ENCODE measurements at regions not wholly inside any gene's neighbourhood (a gene's known extent, or its start where the extent isn't known, plus 50 kb on each side); places are given as distances from the start of the nearest gene placed in this dataset.
A peak's percentile ranks its signal among the peaks of the same experiment; 100 is the strongest.

DNA sequence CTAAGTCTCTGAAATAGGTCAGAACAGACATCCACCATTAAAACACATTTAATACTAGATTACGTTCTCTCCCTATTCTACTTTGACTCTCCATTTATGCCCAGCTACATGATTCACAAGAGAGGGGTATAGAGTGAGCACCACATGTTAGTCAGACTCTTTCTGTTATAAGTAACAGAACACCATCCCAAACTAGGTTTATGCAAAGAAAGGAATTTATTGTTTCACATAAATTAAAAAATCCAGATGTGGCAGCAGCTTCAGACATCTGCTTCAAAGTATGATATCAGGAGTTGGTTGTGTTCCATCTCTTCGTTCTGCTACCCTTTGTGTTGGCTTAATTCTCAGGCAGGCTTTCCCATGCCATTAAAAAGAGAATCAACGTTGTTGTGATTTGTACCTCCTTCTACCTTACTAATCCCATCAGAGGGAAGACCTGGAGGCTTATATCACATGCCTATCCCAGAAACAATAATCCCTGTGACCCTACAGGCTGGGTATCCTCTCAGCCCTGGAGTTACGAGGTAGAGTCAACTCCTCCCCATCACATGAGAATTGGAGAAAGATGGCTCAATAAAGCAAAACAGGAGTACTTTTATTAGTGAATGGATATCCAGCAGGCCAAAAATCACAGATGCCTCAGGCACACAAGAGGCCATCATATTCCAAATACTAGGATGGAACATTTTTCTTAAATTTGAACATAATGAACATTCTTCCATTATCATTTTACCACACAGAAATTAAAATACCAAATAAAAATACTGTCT, 163.2 kb downstream of the SLC7A11 start:
- DNase-seq, result no peak

DNA sequence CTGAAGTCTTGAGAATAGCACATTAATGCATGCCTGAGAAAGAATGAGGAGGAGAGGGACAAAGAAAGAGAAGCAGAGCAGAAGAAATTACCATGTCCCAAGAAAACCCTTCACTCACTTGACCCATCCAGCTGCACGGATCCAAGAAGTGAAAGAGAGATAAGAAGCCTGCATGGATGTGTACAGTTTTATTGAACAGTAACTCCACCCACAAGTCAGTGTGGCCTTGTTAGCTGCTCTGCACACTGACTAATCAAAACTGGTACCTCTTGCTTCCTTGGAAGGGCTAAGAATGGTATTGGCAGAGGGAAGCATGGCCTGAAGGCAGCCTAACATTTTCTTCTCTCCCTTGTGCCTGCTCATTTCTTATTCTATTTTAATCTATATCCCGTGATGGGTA, 163.9 kb downstream of the SLC7A11 start:
- DNase-seq, result no peak

DNA sequence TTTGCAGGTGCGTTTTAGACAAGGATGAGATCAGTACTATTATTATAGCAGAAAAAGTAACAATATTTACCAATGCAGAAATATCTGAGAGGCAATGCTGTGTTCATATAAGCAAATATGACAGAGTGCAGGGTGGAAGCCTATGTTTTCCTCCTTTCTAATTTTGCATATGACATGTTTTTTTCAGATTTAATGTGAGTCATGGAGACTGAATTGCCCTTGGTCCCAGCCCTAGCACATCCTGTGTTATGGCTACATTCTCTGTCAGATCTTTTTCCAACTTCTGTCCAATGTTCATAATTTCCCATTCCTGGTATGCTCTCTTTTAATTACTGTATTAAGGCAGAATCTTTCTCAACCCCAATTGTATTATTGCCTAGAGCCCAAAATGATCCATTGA, 165.6 kb downstream of the SLC7A11 start:
- no peak for DNase-seq

DNA sequence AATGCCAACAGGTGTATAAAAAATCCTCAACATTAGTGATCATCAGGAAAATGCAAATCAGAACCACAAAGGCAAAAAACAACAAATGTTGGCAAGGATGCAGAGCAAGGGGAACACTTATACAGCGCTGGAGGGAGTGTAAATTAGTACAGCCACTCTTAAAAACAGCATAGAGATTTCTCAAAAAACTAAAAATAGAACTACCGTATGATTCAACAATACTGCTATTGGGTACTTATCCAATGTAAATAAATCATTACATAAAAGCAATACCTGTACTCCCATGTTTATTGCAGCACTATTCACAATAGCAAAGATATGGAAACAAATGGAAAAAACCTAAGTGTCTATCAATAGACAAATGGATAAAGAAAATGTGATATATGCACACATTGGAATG, 171.3 kb downstream of the SLC7A11 start:
- DNase-seq, result no peak

DNA sequence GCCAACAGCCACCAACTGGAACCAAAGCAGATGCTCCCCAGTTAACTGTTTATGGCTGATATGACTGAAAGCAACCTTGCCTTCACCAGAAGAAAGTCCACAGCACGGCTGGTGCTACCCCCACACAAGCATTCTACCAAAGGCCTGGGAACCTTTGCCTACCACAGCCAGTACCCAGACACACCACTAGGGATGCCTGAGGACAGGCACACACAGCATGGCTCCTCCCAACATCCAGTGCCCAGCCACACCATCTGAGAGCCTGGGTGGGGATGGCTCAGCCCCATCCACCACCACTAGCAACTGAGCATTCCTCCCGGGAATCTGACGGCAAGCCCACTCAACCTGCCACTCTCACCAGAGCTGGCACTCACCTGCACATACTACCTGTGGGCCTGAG, 178.6 kb downstream of the SLC7A11 start:
- DNase-seq, result no peak

DNA sequence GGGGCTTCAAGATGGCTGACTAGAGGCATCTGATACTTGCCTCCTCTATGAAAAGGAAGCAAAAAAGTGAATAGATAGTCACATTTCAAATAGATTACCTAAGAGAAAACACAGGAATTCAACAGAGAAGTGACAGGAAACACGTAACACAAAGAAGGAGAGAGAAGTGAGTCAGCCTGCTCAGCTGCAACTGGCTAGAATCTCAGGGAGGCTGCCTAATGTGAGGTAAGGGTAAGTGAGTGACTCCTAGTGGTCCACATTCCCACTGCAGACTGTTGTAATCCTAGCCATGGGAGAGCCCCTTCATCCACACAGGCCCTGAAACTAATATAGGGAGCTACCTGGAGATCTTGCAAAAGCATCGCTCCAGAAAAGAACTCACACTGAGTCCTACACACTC, 179.2 kb downstream of the SLC7A11 start:
- DNase-seq, result no peak

DNA sequence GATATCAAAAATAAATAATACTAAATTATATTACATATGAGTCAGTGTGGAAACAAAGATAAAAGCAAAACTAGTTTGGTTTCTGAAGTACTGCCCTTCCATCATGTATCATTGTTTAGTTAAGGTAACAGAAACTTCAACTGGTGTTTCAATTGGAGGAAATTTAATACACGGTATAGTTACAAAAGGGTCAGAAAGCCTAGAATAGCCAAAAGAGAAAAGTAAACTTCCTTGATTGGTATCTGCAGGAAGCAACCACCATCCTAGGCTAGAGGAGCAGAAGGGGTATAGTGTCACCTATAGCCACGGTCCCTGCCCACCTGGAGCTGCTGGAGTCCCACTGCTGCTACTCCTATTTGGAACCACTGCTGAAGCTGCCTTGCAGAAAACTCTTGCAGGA, 185.6 kb downstream of the SLC7A11 start:
- DNase-seq, result no peak

DNA sequence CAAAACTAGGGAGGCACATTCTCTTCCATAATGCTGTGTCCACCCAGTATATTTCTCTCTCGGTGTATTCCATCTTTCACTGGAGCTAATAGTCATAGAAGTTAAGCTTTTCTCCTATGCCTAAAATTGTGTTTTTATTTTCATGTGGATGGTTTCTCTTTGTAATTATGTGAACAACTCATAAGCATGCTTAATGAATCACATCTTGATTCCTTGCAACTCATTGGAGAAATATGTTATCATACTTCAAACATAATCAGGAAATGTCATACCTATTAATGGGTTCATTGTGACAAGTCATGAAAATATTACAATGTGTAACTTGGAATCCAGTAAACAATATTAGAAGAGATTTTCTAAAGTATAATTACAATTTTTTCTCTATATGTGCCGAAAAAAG, 186.3 kb downstream of the SLC7A11 start:
- DNase-seq, result no peak

DNA sequence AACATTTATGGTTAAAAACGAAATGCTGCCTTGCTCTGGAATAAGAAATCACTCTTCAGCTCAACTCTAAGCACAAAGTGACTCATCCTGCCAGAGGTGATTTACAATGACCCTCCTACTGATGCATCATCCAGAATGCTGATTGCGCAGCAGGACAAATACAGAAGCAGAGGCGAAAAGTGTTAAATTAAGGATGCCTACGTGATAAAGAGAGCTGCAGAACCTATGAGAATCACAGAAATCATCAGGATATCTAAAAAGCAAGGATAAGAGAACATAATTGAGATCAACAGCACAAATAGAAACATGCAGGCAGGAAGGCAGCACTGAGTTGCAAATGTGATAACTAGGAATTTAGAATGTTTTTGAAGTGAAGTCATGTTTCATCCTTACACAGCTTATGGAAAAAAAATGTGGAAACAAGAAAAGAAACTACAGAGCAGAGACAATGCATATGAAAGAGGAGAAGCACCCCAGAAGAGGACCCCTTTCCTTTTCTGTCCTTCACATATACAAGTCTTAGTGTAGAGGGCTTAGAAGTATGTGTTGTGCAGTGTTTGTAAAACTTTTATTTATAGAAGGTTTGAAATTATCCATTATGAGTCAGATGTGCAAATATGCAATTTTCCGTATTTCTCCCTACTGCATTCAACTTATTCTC, 188.4 kb downstream of the SLC7A11 start:
- DNase-seq, result peak; percentile 52

DNA sequence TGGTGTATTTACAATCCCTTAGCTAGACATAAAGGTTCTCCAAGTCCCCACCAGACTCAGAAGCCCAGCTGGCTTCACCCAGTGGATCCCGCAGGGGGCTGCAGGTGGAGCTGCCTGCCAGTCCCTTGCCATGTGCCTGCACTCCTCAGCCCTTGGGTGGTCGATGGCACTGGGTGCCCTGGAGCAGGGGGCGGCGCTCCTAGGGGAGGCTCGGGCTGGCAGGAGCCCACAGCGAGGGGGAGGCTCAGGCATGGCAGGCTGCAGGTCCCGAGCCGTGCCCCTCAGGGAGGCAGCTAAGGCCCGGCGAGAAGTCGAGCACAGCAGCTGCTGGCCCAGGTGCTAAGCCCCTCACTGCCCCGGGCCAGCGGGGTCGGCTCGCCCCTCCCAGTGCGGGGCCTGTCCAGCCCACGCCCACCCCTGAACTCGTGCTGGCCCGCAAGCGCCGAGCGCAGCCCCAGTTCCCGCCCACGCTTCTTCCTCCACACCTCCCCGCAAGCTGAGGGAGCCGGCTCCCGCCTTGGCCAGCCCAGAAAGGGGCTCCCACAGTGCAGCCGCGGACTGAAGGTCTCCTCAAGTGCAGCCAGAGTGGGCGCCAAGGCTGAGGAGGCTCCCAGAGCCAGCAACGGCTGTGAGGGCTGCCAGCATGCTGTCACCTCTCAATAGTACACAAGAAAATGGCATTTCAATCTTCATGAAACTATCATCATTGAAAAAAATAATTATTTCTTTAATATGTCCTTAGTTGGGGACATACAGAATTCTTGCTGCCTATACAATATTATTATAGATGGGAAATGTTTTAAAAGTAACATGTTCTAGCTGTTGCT, 189.1 kb downstream of the SLC7A11 start:
- DNase-seq, result no peak

DNA sequence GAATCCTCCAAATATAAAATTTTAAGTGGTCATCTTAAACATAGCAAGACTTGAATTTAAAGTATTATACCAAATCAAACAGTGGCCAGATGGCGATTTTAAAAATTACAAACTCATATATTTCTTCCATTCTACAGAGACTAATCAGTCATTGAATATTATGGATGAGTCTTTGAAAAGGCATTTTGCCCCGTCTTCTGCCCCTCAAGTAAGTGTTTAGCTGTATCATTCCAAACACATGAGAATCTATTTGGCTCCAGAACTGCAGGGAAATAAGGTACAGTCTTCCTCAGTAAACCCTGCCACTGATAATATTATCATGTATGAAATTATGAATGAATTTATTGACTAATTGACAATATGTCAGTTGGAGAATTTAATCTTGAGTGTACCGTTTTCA, 191.0 kb downstream of the SLC7A11 start:
- DNase-seq, result no peak

DNA sequence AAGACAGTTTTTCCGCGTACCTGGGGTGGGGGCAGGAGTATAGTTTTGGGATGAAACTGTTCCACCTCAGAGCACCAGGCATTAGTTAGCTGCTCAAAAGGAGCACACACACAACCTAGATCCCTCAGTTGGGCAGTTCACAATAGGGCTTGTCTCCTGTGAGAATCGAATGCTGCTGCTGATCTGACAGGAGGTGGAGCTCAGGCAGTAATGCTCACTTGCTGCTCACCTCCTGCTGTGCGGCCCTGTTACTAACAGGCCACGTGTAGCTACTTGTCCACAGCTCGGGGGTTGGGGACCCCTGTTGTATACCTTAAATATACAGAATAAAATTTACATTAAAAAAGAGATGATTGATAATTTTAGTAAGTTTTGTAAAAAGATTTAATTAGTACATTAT, 191.5 kb downstream of the SLC7A11 start:
- DNase-seq, result no peak

DNA sequence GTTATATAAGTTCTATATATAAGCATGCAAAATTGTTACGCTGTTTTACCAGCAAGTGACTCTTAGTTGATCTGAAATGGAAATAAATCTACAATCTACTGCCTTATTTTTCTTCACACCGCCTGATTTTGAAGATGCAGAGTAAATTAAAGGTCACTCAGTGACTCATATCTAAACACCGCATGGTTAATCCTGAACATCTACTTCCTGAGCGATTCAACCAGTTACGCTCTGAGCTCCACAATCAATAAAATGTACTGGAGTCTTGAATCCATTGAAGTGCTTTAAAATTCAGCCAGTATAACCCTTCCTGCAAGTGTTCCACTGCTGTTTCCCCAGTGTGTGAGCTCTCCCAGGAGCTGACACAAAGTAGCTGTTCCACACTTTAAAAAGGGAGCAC, 192.8 kb downstream of the SLC7A11 start:
- DNase-seq, result no peak

DNA sequence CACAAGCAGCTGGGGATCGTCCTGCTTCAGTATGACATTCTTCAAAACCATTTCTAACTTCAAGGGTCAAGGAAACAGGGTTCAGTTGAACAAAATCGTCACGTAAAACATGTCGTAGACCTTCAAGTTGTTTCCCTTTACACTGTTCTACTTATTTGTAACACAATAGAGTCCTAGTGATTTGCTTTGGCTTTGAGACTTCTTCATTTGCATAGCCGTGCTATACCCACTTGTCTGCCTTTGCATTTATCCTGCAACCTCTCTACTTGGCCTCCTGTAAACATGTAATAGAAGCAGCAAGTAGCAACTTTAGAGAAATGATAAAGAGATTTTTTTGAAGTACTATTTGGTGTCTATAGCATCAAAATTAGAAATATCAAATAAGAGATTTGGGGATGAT, 194.9 kb downstream of the SLC7A11 start:
- DNase-seq, result no peak

DNA sequence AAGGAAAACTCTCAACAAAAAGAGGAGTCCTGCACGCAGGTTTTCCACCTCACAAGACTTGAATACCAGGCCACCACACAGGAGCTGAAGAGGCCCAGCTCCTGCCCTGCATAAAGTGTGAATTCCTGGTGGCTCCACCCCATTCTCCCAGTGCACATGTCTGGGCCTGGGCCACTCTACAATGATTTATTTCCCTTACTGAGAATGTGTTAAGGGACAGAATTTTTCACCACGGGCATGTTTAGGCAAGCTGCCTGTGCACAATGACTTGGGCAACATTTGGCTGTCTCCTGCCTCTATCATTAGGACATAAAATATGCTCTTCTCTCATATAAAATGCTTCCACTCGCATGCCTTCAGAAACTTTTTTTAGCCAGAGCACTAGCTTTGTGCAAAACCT, 197.1 kb downstream of the SLC7A11 start:
- no peak for DNase-seq

DNA sequence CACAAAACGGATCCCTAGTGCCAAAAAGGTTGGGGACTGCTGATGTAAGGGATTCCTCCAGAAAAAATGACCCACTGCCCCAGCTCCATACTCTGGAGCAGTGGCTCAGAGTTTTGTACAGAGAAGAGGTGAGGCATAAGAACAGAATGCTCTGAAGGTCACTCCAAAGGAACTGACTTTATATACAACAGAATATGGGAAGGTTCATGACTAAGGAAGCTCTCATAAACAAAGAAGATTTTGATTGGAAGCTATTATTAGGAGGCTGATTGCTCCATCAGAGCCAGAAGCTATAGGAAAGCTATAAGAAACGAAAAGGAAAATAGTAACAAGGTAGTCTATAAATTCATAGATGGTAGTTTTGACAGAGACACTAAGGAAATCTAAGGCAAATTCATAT, 203.1 kb downstream of the SLC7A11 start:
- DNase-seq, result no peak

DNA sequence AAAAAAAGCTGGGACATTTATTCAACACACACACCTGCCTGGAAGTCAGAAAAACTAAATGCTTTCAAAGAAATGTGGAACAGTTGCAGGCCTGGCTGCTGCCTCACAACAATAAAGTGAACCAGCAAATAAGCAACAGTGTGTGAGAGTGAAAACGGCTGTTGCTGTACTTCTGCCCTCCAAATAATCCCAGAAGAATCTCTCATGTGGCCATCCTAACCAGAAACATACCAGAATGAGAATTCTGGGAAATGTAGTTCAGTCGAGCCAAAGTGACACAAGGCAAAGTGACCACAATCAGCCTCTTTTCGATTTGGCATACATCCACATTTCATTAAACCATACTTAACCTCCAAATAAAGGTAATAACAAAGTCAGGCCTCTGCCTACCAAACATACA, 204.5 kb downstream of the SLC7A11 start:
- DNase-seq, result no peak

DNA sequence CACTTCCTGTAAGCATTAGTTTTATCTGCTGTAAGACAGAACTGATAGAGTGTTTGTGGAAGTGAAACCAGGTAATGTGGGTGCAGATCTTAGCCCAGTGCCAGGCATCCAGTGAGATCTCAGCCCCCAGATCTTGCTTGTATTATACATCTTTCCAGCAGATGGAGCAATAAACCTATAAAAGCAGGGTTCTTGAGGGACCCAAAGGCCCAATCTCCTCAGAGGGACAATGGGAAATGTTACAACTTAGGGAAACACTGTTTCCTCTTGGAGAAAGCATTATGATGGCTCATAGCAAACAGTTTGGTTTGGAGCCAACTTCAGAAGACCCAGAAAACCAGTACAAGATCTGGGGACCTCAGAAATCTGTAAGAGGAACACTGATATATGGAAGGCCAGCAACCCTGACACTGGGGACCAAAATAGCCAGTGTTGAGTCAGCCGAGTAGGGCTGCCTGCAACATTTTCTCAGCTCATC, 206.3 kb downstream of the SLC7A11 start:
- peak; percentile 59 for DNase-seq

DNA sequence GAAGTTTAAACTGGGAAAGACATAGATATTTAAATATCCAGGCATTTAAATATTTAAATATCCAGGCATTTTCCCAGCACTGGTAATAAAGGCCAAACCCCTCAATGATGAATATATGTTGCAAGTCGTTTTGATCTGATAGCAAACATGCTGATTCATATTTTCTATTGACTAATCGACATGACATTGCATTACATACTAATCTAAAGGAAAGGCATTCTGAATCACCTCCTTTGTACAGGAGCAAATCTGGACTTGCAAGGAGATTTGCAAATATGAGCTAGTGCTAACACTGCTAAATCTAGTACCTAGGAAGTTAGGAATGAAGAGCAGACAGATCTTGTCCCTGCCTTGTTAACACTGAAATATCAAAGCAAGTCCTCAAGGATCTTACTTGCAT, 207.3 kb downstream of the SLC7A11 start:
- no peak for DNase-seq

DNA sequence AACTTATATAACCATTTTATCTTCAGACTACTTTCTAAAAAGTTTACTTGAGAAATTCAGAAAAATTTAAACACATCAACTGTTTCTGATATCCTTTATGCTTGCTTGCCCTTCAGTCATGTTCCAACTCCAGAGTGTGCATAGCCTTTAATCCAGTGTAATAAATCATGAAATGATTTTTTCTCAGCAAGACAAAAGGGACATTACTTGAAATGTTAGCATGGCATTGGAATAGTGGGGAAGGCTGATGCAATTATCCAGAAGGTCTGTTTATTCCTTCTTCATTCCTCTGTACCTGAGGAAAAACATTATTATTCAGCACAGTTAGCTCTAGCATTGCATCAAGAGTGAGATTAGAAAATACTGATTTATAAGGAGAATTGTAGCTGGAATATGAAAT, 209.9 kb downstream of the SLC7A11 start:
- no peak for DNase-seq

DNA sequence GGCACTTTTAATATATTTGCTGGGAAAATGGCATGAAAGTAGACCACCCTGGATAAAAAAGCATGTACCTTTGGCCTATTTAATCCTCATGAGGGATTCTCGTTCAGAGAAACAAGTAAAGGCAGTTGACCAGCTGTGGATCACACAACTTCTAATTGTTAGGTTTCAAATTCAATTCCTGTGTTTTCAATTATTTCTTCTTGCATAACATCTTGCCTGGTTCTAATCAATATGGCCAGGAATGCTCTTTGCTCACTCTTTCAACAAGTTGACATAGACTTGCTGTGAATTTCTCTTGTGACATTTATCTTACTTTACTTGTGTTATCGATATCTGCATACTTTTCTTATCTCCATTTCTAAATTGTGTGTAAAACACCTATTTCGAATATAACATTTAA, 211.8 kb downstream of the SLC7A11 start:
- DNase-seq, result no peak

DNA sequence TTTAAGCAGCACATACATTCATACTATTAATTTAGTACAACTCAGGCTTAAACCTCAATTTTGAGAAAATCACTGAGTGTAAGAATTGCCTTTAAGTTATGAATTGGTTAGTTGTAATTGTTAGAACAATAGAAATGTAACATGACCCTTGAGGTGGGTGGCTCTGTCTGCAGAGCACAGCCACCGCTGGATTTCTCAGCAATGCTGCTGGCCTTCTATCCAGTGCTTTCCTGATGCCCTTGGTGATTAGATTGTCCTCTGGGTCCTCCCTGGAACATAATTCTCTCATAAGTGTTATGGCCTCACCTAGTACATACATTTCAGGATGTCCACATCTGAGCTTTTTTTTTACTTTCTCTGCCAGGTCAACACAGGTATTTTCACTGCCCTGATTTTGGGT, 213.2 kb downstream of the SLC7A11 start:
- no peak for DNase-seq

DNA sequence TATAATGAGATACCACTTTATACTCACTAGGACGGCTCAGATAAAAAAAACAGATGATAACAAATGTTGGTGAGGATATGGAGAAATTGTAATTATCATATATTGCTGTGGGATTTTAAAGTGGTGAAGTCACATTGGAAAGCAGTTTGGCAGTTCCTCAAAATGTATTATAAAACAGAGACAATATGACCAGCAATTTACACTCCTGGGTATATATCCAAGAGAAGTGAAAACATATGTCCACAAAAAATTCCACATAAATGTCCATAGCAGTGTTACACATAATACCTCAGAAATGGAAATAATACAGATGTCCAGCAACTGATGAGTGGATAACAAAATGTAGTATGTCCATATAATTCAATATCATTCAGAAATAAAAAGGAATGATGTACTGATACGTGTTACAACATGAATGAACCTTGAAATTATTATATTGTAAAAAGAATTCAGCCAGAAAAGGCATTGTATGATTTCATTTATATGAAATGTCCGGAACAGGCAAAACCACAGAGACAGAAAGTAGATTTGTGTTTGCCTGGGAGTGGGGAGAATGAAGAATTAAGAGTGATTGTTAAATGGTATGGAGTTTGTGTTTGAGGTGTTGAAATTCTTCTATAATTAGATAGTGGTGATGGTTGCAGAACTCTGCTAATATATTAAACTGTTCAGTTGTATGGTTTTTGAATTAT, 220.9 kb downstream of the SLC7A11 start:
- DNase-seq, result no peak
